GM21576 (cell line): ENCODE measurements at regions not wholly inside any gene's neighbourhood (a gene's known extent, or its start where the extent isn't known, plus 50 kb on each side); places are given as distances from the start of the nearest gene placed in this dataset.

Source experiments
- ATAC-seq: cut with Tn5 transposase; IDR thresholded peaks from one replicate; pipeline ENCODE4 v1.9.1; 2021; ENCODE audit warnings: mild to moderate bottlenecking, moderate library complexity; ENCODE audit not compliant: unreplicated experiment

DNA sequence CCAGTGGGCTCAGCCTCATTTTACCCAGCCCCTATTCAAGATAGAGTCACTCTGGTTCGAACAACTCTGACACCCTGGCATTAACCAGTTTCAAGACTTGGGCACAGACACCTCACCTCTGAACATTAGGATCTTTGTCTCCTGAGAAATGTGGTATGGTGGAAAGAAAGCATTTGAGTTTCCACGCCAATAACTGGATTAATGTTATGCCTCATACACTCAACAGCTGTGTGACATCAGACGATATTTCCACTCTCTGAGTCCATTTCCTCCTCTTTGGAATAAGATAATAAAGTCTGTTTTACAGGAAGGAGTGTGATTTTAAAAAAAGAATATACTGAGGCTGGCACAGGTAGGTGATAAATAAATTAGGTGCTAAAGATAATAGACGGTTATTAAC lies 121.3 kb upstream of the CHL1 start:
- no peak for ATAC-seq

GRCh38 chr3:79542-79941 lies 117.0 kb upstream of the CHL1 start:
- no peak for ATAC-seq

GRCh38 chr3:82508-82907 lies 114.1 kb upstream of the CHL1 start:
- no peak for ATAC-seq

GRCh38 chr3:83096-83495 lies 113.5 kb upstream of the CHL1 start:
- ATAC-seq, result no peak

GRCh38 chr3:85180-85579 lies 111.4 kb upstream of the CHL1 start:
- no peak for ATAC-seq

DNA sequence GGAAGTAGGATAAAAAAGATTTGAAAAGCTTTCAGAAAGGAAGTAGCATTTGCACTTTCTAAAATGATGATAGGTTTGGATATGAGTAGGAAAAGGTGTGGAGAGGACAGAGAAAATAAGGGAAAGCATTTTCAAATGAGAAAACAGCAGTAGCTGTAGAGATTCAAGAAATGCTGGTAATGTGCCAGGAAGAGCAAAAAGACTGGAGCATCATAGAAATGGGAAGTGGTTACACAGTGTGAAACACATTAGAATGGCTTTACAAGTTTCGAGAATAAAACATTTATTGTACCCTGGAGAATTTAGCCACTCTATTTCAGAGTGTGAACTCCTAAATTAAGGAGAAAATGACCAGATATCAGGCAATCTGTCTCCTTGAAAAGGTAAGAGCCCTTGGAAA lies 108.3 kb upstream of the CHL1 start:
- ATAC-seq, result no peak

DNA sequence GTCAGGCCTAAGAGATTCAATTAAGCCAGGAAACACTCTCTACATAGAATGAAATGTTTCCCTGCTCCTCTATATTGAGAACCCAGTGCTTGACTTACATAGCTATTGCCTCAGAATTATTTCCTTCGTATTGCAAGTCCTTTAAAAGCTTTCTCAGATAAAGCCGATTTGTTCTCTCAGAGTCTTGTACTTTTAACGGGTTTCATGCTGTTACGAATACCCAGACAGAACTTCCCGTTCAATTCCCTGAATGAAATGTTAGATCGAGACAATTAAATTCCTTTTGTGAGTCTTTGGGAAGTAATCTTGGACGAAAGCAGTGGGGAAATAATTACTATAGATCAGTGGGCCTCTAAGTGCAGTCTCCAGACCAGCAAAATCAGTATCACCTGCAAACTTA lies 102.8 kb upstream of the CHL1 start:
- ATAC-seq, result no peak

GRCh38 chr3:96259-96658 lies 100.3 kb upstream of the CHL1 start:
- ATAC-seq, result no peak

DNA sequence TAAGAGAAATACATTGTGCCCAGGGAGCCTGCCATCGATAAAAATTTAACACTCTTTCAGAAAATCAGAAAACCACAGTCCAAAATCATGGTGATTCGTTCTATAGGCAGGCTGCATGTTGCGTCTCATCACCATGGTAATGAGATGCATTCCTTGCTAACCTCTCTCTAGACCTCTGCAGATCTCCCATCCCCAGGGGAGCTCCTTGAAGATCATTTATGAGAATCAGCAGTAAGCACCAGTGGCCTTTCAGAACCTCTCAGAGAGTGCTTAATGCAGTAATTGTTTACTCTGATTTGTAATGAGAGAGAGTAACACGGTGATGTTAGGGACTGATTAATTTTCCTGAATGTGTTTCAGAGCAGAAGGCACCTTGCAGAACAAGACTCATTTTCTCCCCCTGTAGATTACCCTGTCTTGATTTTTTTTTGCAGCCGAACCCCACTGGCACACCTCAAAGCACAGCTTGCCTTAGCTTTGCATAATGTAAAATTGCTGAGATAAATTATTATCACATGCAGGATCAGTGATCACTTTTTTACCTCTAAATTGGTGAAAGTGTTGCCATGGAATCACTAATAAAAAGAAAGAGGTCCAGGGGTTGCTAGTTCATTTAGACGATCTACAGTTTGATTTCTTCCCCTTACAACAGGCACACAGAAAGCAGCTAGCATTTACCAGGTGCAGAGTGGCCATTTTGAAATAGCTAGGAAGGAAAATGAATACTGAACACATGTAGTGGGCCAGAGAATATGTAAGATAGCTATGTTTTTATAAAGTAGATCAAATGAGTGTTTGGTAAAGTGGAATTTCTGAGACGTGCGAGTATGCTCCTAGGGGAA lies 98.9 kb upstream of the CHL1 start:
- ATAC-seq, result no peak

- no peak for ATAC-seq
Observed at GRCh38 chr3:98259-98654, 98.3 kb upstream of the CHL1 start.

DNA sequence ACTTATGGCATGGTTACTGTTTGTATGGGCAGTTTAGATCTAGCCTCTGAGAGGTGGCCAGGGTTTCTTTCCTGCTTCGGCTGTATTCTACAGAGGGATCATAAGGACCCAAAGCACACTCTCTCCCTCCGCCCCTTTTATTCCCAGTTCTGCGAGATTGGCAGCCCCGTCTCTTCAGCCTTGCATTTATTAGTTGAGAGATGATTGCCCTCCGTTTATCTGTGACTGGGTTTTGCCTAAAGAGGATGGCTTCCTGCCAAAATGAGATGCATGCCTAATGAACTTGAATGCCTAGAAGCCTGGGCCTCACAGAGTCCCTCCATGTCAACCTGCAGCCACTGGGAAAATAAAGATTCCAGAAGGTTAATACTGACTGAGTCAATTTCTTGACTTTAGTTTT lies 97.1 kb upstream of the CHL1 start:
- ATAC-seq, result no peak

GRCh38 chr3:102484-102883 lies 94.1 kb upstream of the CHL1 start:
- no peak for ATAC-seq

DNA sequence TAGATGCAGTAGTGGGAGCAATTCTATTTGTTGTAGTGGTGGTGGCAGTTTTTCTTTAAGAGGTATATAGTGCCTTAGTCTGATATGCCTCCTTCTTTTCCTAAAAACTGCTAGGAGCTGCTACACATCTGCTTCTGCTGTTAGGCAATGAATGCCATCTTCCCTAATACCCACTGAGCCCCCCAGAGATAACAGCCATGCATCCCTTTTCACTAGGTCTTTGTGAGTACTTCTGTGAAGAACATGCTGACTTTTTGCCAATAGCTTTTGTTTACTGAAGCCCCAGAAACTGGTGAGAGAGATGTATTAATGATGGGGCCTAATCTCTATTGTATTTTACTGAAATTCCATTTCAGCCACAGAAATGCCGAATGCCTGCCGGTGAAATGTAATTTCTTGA lies 92.6 kb upstream of the CHL1 start:
- ATAC-seq, result no peak

- no peak for ATAC-seq
Observed at GRCh38 chr3:105585-105984, 91.0 kb upstream of the CHL1 start.

- no peak for ATAC-seq
Observed at GRCh38 chr3:106619-107018, 89.9 kb upstream of the CHL1 start.

DNA sequence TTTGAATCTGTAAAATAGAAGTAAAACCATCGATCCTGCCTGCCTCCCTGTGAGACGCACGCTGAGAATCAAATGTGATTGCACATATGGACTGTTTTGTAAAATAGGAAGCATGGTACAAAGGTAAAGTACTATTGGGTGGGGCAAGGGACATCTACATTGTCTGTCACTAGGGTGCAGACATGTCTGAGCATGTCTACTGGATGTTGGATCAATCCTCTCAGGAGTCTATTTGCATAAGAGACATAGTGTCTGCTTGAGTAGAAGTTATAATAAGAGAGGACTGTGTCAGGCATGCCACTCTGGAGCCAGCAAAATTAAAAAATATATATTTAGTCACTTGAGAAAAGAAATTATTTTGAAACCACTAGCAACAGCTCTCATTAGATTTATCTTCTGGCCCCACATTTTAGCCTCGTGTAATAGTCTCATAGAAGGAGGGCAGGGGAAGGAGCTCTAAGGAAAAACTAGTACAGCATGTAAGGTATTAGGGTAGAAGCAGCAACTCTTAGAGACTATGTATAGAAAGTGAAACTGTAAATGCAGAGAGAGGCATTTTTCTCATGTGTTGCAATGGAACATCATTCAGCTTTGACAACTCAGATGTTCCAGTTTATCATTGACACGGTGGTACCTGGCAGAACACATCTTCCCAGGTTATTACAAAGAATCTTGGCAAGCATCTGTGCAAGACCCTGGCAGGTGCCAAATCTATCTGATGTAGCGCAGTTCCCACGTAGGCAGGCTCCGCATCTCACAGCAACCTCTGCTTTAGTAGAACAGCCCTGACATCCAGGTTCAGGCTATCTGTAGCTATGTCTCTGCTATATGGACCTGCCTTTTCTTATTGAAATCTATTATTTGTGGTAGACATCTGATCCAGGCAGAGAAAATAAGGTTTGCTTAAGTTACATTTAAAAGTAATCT lies 85.2 kb upstream of the CHL1 start:
- peak; percentile 61 for ATAC-seq

DNA sequence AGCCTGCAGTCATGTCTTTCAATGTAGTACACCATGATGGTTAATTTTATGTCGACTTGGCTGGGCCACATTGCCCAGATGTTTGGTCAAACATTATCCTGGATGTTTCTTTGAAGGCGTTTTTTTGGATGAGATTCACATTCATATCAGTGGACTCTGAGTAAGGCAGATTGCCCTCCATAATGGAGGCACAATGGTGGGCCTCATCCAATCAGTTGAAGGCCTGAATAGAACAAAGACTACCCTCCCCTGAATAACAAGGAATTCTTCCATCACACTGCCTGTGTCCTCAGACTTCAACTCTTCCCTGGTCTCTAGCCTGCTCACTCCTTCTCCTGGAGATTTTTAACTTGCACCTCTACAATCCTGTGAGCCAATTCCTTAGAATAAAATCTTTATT lies 83.8 kb upstream of the CHL1 start:
- ATAC-seq, result no peak

DNA sequence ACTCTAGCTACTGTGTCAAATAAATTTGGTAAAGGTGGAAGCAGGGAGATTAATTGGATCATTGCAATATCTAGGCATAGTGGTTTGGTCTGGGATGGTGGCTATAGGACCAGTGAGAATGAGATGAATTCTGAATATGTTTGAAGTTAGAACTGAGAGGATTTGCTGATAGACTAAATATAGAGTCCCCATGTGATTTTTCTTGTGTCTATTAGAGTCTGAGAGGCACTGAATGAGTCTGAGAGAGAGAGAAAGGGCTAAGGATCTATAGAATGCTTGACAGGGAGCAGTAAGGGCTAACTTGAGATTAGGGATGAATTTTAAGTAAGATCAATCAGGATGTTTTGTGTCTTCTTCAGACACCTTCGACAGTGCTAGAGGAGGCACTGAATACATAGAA lies 77.9 kb upstream of the CHL1 start:
- no peak for ATAC-seq

GRCh38 chr3:123341-123740 lies 73.2 kb upstream of the CHL1 start:
- no peak for ATAC-seq

- ATAC-seq, result no peak
Observed at GRCh38 chr3:124557-125179, 71.9 kb upstream of the CHL1 start.

DNA sequence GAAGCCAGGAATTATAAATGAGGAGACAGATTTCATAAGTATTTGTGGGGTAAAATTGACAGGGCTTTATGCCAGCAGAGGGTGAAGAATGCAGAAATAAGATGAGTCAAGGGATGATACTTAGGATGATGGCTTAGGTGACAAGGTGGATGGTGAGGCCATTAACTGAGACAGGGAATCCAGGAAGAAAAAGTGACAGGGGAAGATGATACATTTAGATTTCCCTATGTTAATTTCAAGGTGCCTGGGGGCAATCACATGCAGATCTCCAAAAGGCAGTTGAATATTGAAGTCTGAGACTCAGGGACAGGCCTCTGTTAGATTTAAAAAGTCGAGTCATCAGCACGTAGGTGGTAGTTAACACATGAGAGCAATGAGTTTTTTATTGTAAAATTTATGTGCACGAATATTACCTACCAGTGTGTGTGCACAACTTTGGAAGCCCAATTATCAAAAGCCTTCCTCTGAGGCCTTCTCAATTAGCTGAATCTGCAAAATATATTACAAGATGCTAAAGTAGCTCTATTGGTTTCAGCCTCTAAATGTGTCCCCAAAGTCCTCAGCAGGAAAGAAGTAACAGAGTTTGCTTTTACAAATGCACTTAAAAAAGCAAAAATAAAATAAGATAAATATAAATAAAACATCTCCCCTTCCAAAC lies 67.9 kb upstream of the CHL1 start:
- no peak for ATAC-seq
